HCT116 (cell line): ENCODE measurements at regions not wholly inside any gene's neighbourhood (a gene's known extent, or its start where the extent isn't known, plus 50 kb on each side); places are given as distances from the start of the nearest gene placed in this dataset.
"Not testable (repeated sequence)": the region's sequence is repeated elsewhere in the genome, so short reads cannot be mapped to it uniquely, and the experiment has no call there.

Source experiments
- ATAC-seq: fragments of 200-7000 bp; cut with Tn5 transposase; 2 replicates; pipeline ENCODE4 v1.9.1; 2020; ENCODE audit warnings: mild to moderate bottlenecking, moderate library complexity
- BruUV-seq: library from RNA; stranded (reverse); fragments of 400-500 nt; replicated peaks from 2 replicates; lab custom pipeline; 2021; lab: Mats Ljungman, UMichigan
- CTCF ChIA-PET: fragments of 300-600 bp; sonication (Branson Sonifier 250); formaldehyde crosslinking; loops from one replicate; lab custom pipeline; 2021; ENCODE audit warnings: antibody characterized with exemption; lab: Charles Lee
- POLR2A ChIA-PET: fragments of 300-600, 350-600 bp; sonication (Branson Sonifier 250); formaldehyde crosslinking; loops from one replicate; lab custom pipeline; 2021; ENCODE audit warnings: antibody characterized with exemption; lab: Charles Lee
- RAD21 ChIA-PET, 2 experiments: fragments of 300-600 bp; sonication (Branson Sonifier 250); formaldehyde crosslinking; loops; one replicate each; lab custom pipeline; 2023; ENCODE audit warnings: low total read pairs in 2 of 2; ENCODE audit not compliant: uncharacterized antibody in 2 of 2, unreplicated experiment in 2 of 2, low non-redundant PET in 1 of 2; lab: Charles Lee
- DNase-seq: peaks from one replicate; pipeline ENCODE4 v3.0.0-alpha.2; 2010; ENCODE audit warnings: low read depth, low spot score
- H2AFZ ChIP-seq: fragments of 200-600 bp; shearing (Covaris generic), sonication (generic); 2 replicates; pipeline ENCODE4 v1.6.1; 2017; ENCODE audit warnings: low read depth, mixed run types, mixed read lengths, antibody characterized with exemption, low read length; ENCODE audit not compliant: poor library complexity, severe bottlenecking
- H3K27ac ChIP-seq: 2 replicates; pipeline ENCODE4 v1.5.1; 2012; ENCODE audit warnings: low read depth, low read length
- H3K27me3 ChIP-seq: fragments of 200-600 bp; sonication (generic); 2 replicates; pipeline ENCODE4 v1.6.1; 2016; ENCODE audit warnings: mixed run types, low read length, mixed read lengths; ENCODE audit not compliant: insufficient read depth
- H3K36me3 ChIP-seq, 2 experiments: fragments of 200-500 bp in 1 of 2; fragments of 200-600 bp in 1 of 2; sonication (Bioruptor generic) in 1 of 2; sonication (generic) in 1 of 2; 2 replicates each; pipeline versions ENCODE4 v1.5.1 to v1.6.1; 2014 to 2016; ENCODE audit warnings: low read length in 2 of 2, inconsistent platforms in 1 of 2, mixed read lengths in 1 of 2, mixed run types in 1 of 2; ENCODE audit not compliant: insufficient read depth in 2 of 2, control insufficient read depth in 1 of 2
- H3K4me1 ChIP-seq, 2 experiments: fragments of 200-600 bp in 1 of 2; sonication (generic) in 1 of 2; 2 replicates each; pipeline versions ENCODE4 v1.5.1 to v1.6.1; 2012 to 2017; ENCODE audit warnings: low read length in 2 of 2, inconsistent platforms in 1 of 2, mild to moderate bottlenecking in 1 of 2, mixed read lengths in 1 of 2, mixed run types in 1 of 2, moderate library complexity in 1 of 2; ENCODE audit not compliant: insufficient read depth in 2 of 2, control insufficient read depth in 1 of 2
- H3K4me2 ChIP-seq: fragments of 200-600 bp; sonication (generic); 2 replicates; pipeline ENCODE4 v1.6.1; 2017; ENCODE audit warnings: mixed run types, low read length, mixed read lengths
- H3K4me3 ChIP-seq, 2 experiments: fragments of 200-600 bp in 1 of 2; sonication (generic) in 1 of 2; replicated peaks in 1 of 2; 2 replicates each; pipeline ENCODE4 v1.5.1; 2011 to 2016; ENCODE audit warnings: low read length in 2 of 2, control low read depth in 1 of 2, low read depth in 1 of 2, mild to moderate bottlenecking in 1 of 2, mixed read lengths in 1 of 2, mixed run types in 1 of 2
- H3K79me2 ChIP-seq: fragments of 200-600 bp; sonication (generic); 2 replicates; pipeline ENCODE4 v1.6.1; 2017; ENCODE audit warnings: mild to moderate bottlenecking, mixed run types, low read length, moderate library complexity, mixed read lengths; ENCODE audit not compliant: insufficient read depth
- H3K9ac ChIP-seq: fragments of 200-600 bp; sonication (generic); 2 replicates; pipeline ENCODE4 v1.6.1; 2016; ENCODE audit warnings: low read length, mixed read lengths
- H3K9me2 ChIP-seq: fragments of 200-600 bp; sonication (generic), shearing (Covaris generic); 2 replicates; pipeline ENCODE4 v1.6.1; 2017; ENCODE audit warnings: mixed run types, mild to moderate bottlenecking, moderate library complexity; ENCODE audit not compliant: insufficient read depth
- H3K9me3 ChIP-seq, 2 experiments: fragments of 200-500 bp in 1 of 2; fragments of 200-600 bp in 1 of 2; sonication (Bioruptor generic) in 1 of 2; sonication (generic) in 1 of 2; 2 replicates each; pipeline ENCODE4 v1.6.1; 2014 to 2017; ENCODE audit warnings: low read length in 2 of 2, mixed read lengths in 2 of 2, inconsistent platforms in 1 of 2, low read depth in 1 of 2, mild to moderate bottlenecking in 1 of 2, mixed run types in 1 of 2, moderate library complexity in 1 of 2; ENCODE audit not compliant: control insufficient read depth in 1 of 2, insufficient read depth in 1 of 2
- H4K20me1 ChIP-seq: fragments of 200-600 bp; sonication (generic), shearing (Covaris generic); 2 replicates; pipeline ENCODE4 v1.6.1; 2017; ENCODE audit warnings: mixed run types, mild to moderate bottlenecking, moderate library complexity; ENCODE audit not compliant: insufficient read depth
- CTCF ChIP-seq, 3 experiments: fragments of 200-600 bp in 1 of 3; sonication (generic) in 1 of 3; IDR thresholded peaks in 2 of 3; conservative IDR thresholded peaks in 1 of 3; 2 replicates each; pipeline ENCODE4 v1.5.1; 2012 to 2017; ENCODE audit warnings: low read depth in 2 of 3, low read length in 2 of 3, antibody characterized with exemption in 1 of 3, borderline replicate concordance in 1 of 3, control low read depth in 1 of 3, mild to moderate bottlenecking in 1 of 3, mixed read lengths in 1 of 3, mixed run types in 1 of 3, moderate library complexity in 1 of 3; ENCODE audit not compliant: insufficient read depth in 1 of 3
- EZH2phosphoT487 ChIP-seq: fragments of 200-600 bp; IDR thresholded peaks from 2 replicates; pipeline ENCODE4 v1.6.1; 2018; ENCODE audit warnings: antibody characterized with exemption, borderline replicate concordance
- POLR2AphosphoS5 ChIP-seq: IDR thresholded peaks from 2 replicates; pipeline ENCODE4 v1.6.1; 2011; ENCODE audit warnings: mild to moderate bottlenecking, low read depth, low read length, moderate library complexity
- RAD21 ChIP-seq: IDR thresholded peaks from 2 replicates; pipeline ENCODE4 v1.6.1; 2012; ENCODE audit warnings: low read depth, mild to moderate bottlenecking
- intact Hi-C: fragments of 100-400 bp; cut with micrococcal nuclease; formaldehyde crosslinking; loops from 2 replicates; pipeline ENCODE4 v1.10.0; 2022

- H3K27me3 ChIP-seq, result no peaks in the 10 kb centered on the region
- ChIA-PET RAD21 (no interaction called here), POLR2A (no interaction called here), CTCF (no interaction called here)
- no peaks in the 10 kb centered on the region for H3K9me3 ChIP-seq
- no peak overlapping the region for H3K27ac ChIP-seq
- no peak overlapping the region for H2AFZ ChIP-seq
- H3K36me3 ChIP-seq, result no peaks in the 10 kb centered on the region
- no peaks in the 10 kb centered on the region for H3K4me1 ChIP-seq
- BruUV-seq, result no TSS peak
- intact Hi-C loops, result no loop called here
- no peak overlapping the region for H3K4me3 ChIP-seq
- H3K4me2 ChIP-seq, result no peak overlapping the region
- ATAC-seq (no peak), DNase-seq (no peak)
- H3K79me2 ChIP-seq, result no peaks in the 10 kb centered on the region
- TF ChIP-seq RAD21 (no peak), CTCF (IDR thresholded peaks at IDR 0.05 in 2 of 3, conservative IDR thresholded peaks at IDR 0.05 in 1 of 3; ENCODE audit: borderline replicate concordance in 1 of 3, insufficient read depth in 1 of 3, low read depth in 2 of 3, low read length in 2 of 3) (no peak), POLR2AphosphoS5 (no peak), EZH2phosphoT487 (no peak)
- no peaks in the 10 kb centered on the region for H4K20me1 ChIP-seq
- no peak overlapping the region for H3K9ac ChIP-seq
- H3K9me2 ChIP-seq, result no peaks in the 10 kb centered on the region
Measured at GRCh38 chr5:17415321-17415758, 82.7 kb upstream of the TAF11L2 start.

GRCh38 chr5:17416374-17416773 is 81.7 kb upstream of the TAF11L2 start:
- H3K27ac ChIP-seq, BruUV-seq, DNase-seq, H3K36me3 ChIP-seq, H3K9me3 ChIP-seq, intact Hi-C loops, H2AFZ ChIP-seq, CTCF ChIA-PET, H3K9me2 ChIP-seq, H3K4me3 ChIP-seq, H3K4me2 ChIP-seq, H4K20me1 ChIP-seq, H3K4me1 ChIP-seq, H3K27me3 ChIP-seq, POLR2A ChIA-PET, ATAC-seq, H3K79me2 ChIP-seq, H3K9ac ChIP-seq, RAD21 ChIA-PET: not testable (repeated sequence)
